ENCODE measurements at regions not wholly inside any gene's neighbourhood (a gene's known extent, or its start where the extent isn't known, plus 50 kb on each side); places are given as distances from the start of the nearest gene placed in this dataset.

- intact Hi-C loops (cut with DNase I) = no loop called here
- H3K27ac ChIP-seq = no peak overlapping the region
- DNase-seq = no peak
- H3K36me3 ChIP-seq = no peaks in the 10 kb centered on the region
- H3K4me1 ChIP-seq = no peaks in the 10 kb centered on the region
- peaks cover 0 to 18% (median 11%) of the 10 kb centered on the region in 3 donors for H3K27me3 ChIP-seq
- TF ChIP-seq POLR2A (IDR thresholded peaks at IDR 0.05) (no peak), POLR2AphosphoS5 (IDR thresholded peaks at IDR 0.05) (no peak), EP300 (IDR thresholded peaks at IDR 0.05) (no peak), CTCF (IDR thresholded peaks at IDR 0.05) (no peak)
- WGBS, 2 donors = 85 to 88% methylated on average over 24 of the region's 24 CpGs
- H3K9me3 ChIP-seq = no peaks in the 10 kb centered on the region
- no peak overlapping the region for H3K4me3 ChIP-seq
These were observed 188.6 kb downstream of the TEX29 start for GRCh38 chr13:111508902-111509509.

- Histone ChIP-seq H3K9me3 (no peaks in the 10 kb centered on the region), H3K27me3 (peaks cover 0 to 30% (median 11%) of the 10 kb centered on the region in 3 donors), H3K27ac (no peak overlapping the region), H3K4me3 (no peak overlapping the region), H3K36me3 (no peaks in the 10 kb centered on the region), H3K4me1 (no peaks in the 10 kb centered on the region)
- intact Hi-C loops (cut with DNase I) = no loop called here
- 68 to 82% methylated on average over 16 of the region's 16 CpGs for WGBS, 2 donors
- no peak for DNase-seq
- TF ChIP-seq POLR2A (IDR thresholded peaks at IDR 0.05) (no peak), EP300 (IDR thresholded peaks at IDR 0.05) (no peak), CTCF (IDR thresholded peaks at IDR 0.05) (no peak), POLR2AphosphoS5 (IDR thresholded peaks at IDR 0.05) (no peak)
These were observed 190.2 kb downstream of the TEX29 start for GRCh38 chr13:111510502-111511218.

GRCh38 chr13:111511219-111511732 is 190.8 kb downstream of the TEX29 start:
- TF ChIP-seq CTCF (IDR thresholded peaks at IDR 0.05) = no peak
- no peak for TF ChIP-seq EP300 (IDR thresholded peaks at IDR 0.05)
- no peak for TF ChIP-seq POLR2AphosphoS5 (IDR thresholded peaks at IDR 0.05)
- no peak for TF ChIP-seq POLR2A (IDR thresholded peaks at IDR 0.05)
- intact Hi-C loops (cut with DNase I) = no loop called here
- H3K27me3 ChIP-seq = peaks cover 0 to 36% (median 11%) of the 10 kb centered on the region in 3 donors
- H3K36me3 ChIP-seq = no peaks in the 10 kb centered on the region
- no peaks in the 10 kb centered on the region for H3K9me3 ChIP-seq
- H3K27ac ChIP-seq = no peak overlapping the region
- no peak for DNase-seq
- H3K4me1 ChIP-seq = no peaks in the 10 kb centered on the region
- H3K4me3 ChIP-seq = no peak overlapping the region
- WGBS, 2 donors = 59 to 78% methylated on average over 3 of the region's 3 CpGs

GRCh38 chr13:111511805-111512504 is 191.5 kb downstream of the TEX29 start:
- intact Hi-C loops (cut with DNase I) = no loop called here

GRCh38 chr13:111512707-111513106 is 192.3 kb downstream of the TEX29 start:
- TF ChIP-seq CTCF (IDR thresholded peaks at IDR 0.05) (no peak), EP300 (IDR thresholded peaks at IDR 0.05) (no peak), POLR2AphosphoS5 (IDR thresholded peaks at IDR 0.05) (no peak), POLR2A (IDR thresholded peaks at IDR 0.05) (no peak)
- intact Hi-C loops (cut with DNase I) = no loop called here
- no peak overlapping the region for H3K27ac ChIP-seq
- no peaks in the 10 kb centered on the region for H3K36me3 ChIP-seq
- H3K4me1 ChIP-seq = no peaks in the 10 kb centered on the region
- peaks cover 0 to 50% (median 11%) of the 10 kb centered on the region in 3 donors for H3K27me3 ChIP-seq
- no peak overlapping the region for H3K4me3 ChIP-seq
- 85 to 89% methylated on average over 13 of the region's 13 CpGs for WGBS, 2 donors
- no peaks in the 10 kb centered on the region for H3K9me3 ChIP-seq
- no peak for DNase-seq

More at GRCh38 chr13:111511805-111512504, 191.5 kb downstream of the TEX29 start:
- TF ChIP-seq POLR2AphosphoS5 (IDR thresholded peaks at IDR 0.05) (no peak), POLR2A (IDR thresholded peaks at IDR 0.05) (no peak)
- DNase-seq = no peak
- Histone ChIP-seq H3K36me3 (no peaks in the 10 kb centered on the region), H3K4me3 (no peak overlapping the region), H3K9me3 (no peaks in the 10 kb centered on the region), H3K27ac (no peak overlapping the region), H3K4me1 (no peaks in the 10 kb centered on the region), H3K27me3 (peaks cover 0 to 43% (median 11%) of the 10 kb centered on the region in 3 donors)
- 87 to 88% methylated on average over 29 of the region's 29 CpGs for WGBS, 2 donors

Measured in sigmoid colon (tissue), 6 donors.